ENCODE measurements at regions not wholly inside any gene's neighbourhood (a gene's known extent, or its start where the extent isn't known, plus 50 kb on each side); places are given as distances from the start of the nearest gene placed in this dataset.

GRCh38 chr18:24934258-24934932 lies 417.6 kb downstream of the ZNF521 start:
- TF ChIP-seq CTCF (IDR thresholded peaks at IDR 0.05) (no peak), POLR2A (IDR thresholded peaks at IDR 0.05) (no peak), POLR2AphosphoS5 (IDR thresholded peaks at IDR 0.05) (no peak)
